GM20000 (cell line): ENCODE measurements at regions not wholly inside any gene's neighbourhood (a gene's known extent, or its start where the extent isn't known, plus 50 kb on each side); places are given as distances from the start of the nearest gene placed in this dataset.

Experiments
- DNase-seq: peaks from one replicate; pipeline ENCODE4 v3.0.0; 2012; ENCODE audit warnings: low spot score
- TF ChIP-seq, protein P1 (sequence below): IDR thresholded peaks from 2 replicates; pipeline ENCODE4 v1.5.1; 2012; ENCODE audit warnings: mild to moderate bottlenecking, control low read depth; ENCODE audit errors: extremely low read depth, missing control alignments

DNA sequence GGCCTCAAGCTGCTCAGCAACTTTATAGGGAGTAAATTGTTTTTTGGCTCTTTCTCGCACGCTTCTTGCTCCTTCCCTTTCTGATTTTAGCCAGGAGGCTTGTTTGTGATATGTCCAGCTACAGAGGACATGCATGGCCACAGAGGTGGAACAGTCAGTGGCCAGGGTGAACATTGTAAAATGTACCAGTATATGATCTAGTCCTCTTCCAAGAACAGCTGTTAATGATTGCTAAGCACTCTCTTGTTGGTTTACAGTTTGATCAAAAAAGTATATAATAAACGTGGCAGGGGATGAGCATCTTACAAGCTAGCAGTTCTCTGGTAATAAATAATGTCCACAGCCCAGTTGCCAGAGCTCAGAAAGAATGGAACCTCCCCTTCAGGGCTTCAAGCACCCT is 461.7 kb upstream of the DYNLRB2 start:
- no peak for DNase-seq
- TF ChIP-seq, protein P1, sequence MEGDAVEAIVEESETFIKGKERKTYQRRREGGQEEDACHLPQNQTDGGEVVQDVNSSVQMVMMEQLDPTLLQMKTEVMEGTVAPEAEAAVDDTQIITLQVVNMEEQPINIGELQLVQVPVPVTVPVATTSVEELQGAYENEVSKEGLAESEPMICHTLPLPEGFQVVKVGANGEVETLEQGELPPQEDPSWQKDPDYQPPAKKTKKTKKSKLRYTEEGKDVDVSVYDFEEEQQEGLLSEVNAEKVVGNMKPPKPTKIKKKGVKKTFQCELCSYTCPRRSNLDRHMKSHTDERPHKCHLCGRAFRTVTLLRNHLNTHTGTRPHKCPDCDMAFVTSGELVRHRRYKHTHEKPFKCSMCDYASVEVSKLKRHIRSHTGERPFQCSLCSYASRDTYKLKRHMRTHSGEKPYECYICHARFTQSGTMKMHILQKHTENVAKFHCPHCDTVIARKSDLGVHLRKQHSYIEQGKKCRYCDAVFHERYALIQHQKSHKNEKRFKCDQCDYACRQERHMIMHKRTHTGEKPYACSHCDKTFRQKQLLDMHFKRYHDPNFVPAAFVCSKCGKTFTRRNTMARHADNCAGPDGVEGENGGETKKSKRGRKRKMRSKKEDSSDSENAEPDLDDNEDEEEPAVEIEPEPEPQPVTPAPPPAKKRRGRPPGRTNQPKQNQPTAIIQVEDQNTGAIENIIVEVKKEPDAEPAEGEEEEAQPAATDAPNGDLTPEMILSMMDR: no peak

- TF ChIP-seq, protein P1: no peak
- no peak for DNase-seq
Measured at GRCh38 chr16:80077696-80078095, 463.1 kb upstream of the DYNLRB2 start.

GRCh38 chr16:80074329-80074728 is 466.5 kb upstream of the DYNLRB2 start:
- TF ChIP-seq, protein P1: no peak
- DNase-seq: no peak

DNA sequence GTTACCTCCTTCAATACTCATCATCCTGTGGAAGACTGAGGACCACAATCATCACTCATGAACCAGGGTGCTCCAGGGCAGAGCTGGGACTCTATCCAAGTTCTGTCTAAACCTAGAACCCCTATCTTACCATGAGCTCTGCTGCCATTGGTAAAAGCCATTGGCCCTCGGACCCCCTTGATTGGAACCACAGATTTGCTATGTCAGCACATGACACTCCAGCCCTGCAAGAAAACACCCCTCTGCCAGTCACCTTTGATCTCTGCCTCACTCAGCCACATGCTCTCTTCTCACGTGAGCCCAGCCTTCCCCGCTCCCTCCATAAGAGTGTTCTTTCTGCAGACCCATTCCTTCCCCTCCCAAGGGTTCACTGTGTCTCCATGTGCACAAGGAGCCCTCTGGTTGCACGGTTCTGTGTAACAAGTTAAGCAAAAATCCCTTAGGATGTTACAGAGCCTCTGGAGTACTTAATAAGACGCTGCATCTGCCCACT is 468.8 kb upstream of the DYNLRB2 start:
- no peak for DNase-seq
- TF ChIP-seq, protein P1: no peak

- DNase-seq: no peak
- TF ChIP-seq, protein P1: no peak
Measured at GRCh38 chr16:80066805-80067580, 466.5 kb upstream of the MAF start.

DNA sequence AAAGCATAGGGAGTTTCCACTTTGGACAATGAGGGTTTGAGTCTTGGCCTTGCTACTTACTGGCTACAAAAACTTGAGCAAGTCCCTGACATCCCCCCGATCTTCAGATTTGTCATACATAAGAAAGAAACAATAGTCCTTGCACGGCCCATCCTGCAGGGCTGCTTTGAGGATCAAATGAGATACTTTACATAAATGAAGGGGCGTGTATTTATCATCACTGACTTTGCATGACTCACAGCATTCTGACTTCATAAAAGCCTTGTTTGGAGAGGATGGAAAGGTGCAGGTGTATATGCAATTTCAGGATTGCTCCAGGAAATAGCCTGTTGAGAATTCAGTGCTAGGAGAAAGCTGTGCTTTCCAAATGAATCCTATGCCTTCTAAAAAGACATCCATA is 465.0 kb upstream of the MAF start:
- TF ChIP-seq, protein P1: no peak
- DNase-seq: no peak

DNA sequence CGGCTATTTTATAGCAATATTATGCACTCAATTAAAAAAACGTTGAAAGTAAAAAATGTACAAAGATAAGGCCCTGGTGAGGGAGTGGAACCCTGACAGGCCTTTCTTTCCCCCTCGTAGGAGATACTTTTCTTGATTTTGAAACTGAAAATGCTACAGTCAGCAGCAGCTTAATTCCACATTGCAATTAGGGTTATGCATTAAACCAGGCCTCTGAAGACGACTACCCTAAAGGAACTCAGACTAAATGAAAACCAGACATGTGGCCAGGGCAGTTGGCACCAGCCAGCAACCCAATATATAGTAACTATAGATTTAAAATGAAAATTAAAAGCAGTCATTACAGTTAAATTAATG is 463.2 kb upstream of the MAF start:
- DNase-seq: no peak
- TF ChIP-seq, protein P1: no peak
